SK-N-SH (cell line): ENCODE measurements at regions not wholly inside any gene's neighbourhood (a gene's known extent, or its start where the extent isn't known, plus 50 kb on each side); places are given as distances from the start of the nearest gene placed in this dataset.

Experiments
- CTCF ChIA-PET: fragments of 300-600, 350-600 bp; formaldehyde crosslinking; extraction: SDS; loops from one replicate; lab custom pipeline; 2021; lab: Yijun Ruan, JAX
- POLR2A ChIA-PET: fragments of 350-600 bp; sonication (Branson Sonifier 250); formaldehyde crosslinking; extraction: SDS; loops from one replicate; lab custom pipeline; 2020; ENCODE audit warnings: antibody characterized with exemption, inconsistent platforms; lab: Yijun Ruan, JAX
- DNase-seq: peaks from one replicate; pipeline ENCODE4 v3.0.0; 2012
- H2AFZ ChIP-seq: fragments of 200-600 bp; sonication (generic); 2 replicates; pipeline ENCODE4 v1.8.1; 2016; ENCODE audit warnings: antibody characterized with exemption, mild to moderate bottlenecking, low read depth
- H3F3A ChIP-seq: fragments of 200-600 bp; sonication (generic); replicated peaks from 2 replicates; pipeline ENCODE3; 2016; ENCODE audit warnings: antibody characterized with exemption, mild to moderate bottlenecking; ENCODE audit not compliant: insufficient read depth
- H3K27ac ChIP-seq, 2 experiments: fragments of 200-500 bp in 1 of 2; fragments of 200-600 bp in 1 of 2; sonication (Bioruptor generic) in 1 of 2; sonication (generic), shearing (Covaris generic) in 1 of 2; 2 replicates each; pipeline versions ENCODE4 v1.5.1 to v1.6.1; 2014 to 2016; ENCODE audit warnings: low read depth in 2 of 2, inconsistent platforms in 1 of 2, low read length in 1 of 2, mild to moderate bottlenecking in 1 of 2, mixed read lengths in 1 of 2
- H3K27me3 ChIP-seq: fragments of 200-600 bp; sonication (generic), shearing (Covaris generic); 2 replicates; pipeline ENCODE4 v1.6.1; 2016; ENCODE audit warnings: mixed run types; ENCODE audit not compliant: insufficient read depth
- H3K36me3 ChIP-seq, 2 experiments: fragments of 200-500 bp in 1 of 2; fragments of 200-600 bp in 1 of 2; sonication (Bioruptor generic) in 1 of 2; sonication (generic) in 1 of 2; replicated peaks in 1 of 2; 2 replicates each; pipeline versions ENCODE3 to v1.5.1; 2014 to 2016; ENCODE audit warnings: low read length in 1 of 2, mild to moderate bottlenecking in 1 of 2; ENCODE audit not compliant: insufficient read depth in 2 of 2, control insufficient read depth in 1 of 2
- H3K4me1 ChIP-seq, 2 experiments: fragments of 200-500 bp in 1 of 2; fragments of 200-600 bp in 1 of 2; sonication (Bioruptor generic) in 1 of 2; sonication (generic), shearing (Covaris generic) in 1 of 2; 2 replicates each; pipeline versions ENCODE4 v1.5.1 to v1.6.1; 2014 to 2016; ENCODE audit warnings: low read depth in 1 of 2, low read length in 1 of 2, mixed run types in 1 of 2; ENCODE audit not compliant: insufficient read depth in 2 of 2, control insufficient read depth in 1 of 2
- H3K4me2 ChIP-seq: fragments of 200-600 bp; sonication (generic), shearing (Covaris generic); 2 replicates; pipeline ENCODE4 v1.6.1; 2017; ENCODE audit warnings: mixed run types
- H3K4me3 ChIP-seq, 2 experiments: fragments of 200-500 bp in 1 of 2; fragments of 200-600 bp in 1 of 2; sonication (Bioruptor generic) in 1 of 2; sonication (generic), shearing (Covaris generic) in 1 of 2; 2 replicates each; pipeline versions ENCODE4 v1.5.1 to v1.8.1; 2014 to 2016; ENCODE audit warnings: low read depth in 2 of 2, inconsistent platforms in 1 of 2, low read length in 1 of 2, mild to moderate bottlenecking in 1 of 2, mixed read lengths in 1 of 2, moderate library complexity in 1 of 2
- H3K79me2 ChIP-seq: fragments of 200-600 bp; sonication (generic); 2 replicates; pipeline ENCODE4 v1.8.1; 2017; ENCODE audit warnings: mild to moderate bottlenecking; ENCODE audit not compliant: insufficient read depth
- H3K9ac ChIP-seq: fragments of 200-600 bp; sonication (generic); 2 replicates; pipeline ENCODE4 v1.6.1; 2017; ENCODE audit warnings: mixed run types
- H3K9me2 ChIP-seq: fragments of 200-600 bp; sonication (generic); 2 replicates; pipeline ENCODE4 v1.6.1; 2017; ENCODE audit warnings: mixed run types
- H3K9me3 ChIP-seq: fragments of 200-600 bp; sonication (generic); 2 replicates; pipeline ENCODE4 v1.6.1; 2017; ENCODE audit warnings: mixed run types, mild to moderate bottlenecking, moderate library complexity
- H4K20me1 ChIP-seq: fragments of 200-600 bp; sonication (generic); 2 replicates; pipeline ENCODE4 v1.6.1; 2017; ENCODE audit warnings: mild to moderate bottlenecking, mixed run types; ENCODE audit not compliant: insufficient read depth
- FOSL2 ChIP-seq: IDR thresholded peaks from 2 replicates; pipeline ENCODE4 v1.4.0; 2012; ENCODE audit warnings: low read depth, mild to moderate bottlenecking, moderate library complexity, borderline replicate concordance
- FOXM1 ChIP-seq: IDR thresholded peaks from 2 replicates; pipeline ENCODE4 v1.4.0; 2012; ENCODE audit warnings: low read depth, mild to moderate bottlenecking
- IRF3 ChIP-seq: fragments of 150-350 bp; IDR thresholded peaks from 2 replicates; pipeline ENCODE4 v1.6.1; 2016; ENCODE audit warnings: mild to moderate bottlenecking, low read depth, low read length
- JUND ChIP-seq: IDR thresholded peaks from 2 replicates; pipeline ENCODE4 v1.4.0; 2012
- MEF2A ChIP-seq: IDR thresholded peaks from 2 replicates; pipeline ENCODE4 v1.4.0; 2012; ENCODE audit warnings: low read depth, borderline replicate concordance
- PBX3 ChIP-seq: IDR thresholded peaks from 2 replicates; pipeline ENCODE4; 2012
- RCOR1 ChIP-seq: fragments of 150-350 bp; IDR thresholded peaks from 2 replicates; pipeline ENCODE4 v1.6.1; 2017; ENCODE audit warnings: antibody characterized with exemption, low read length
- SIN3A ChIP-seq: IDR thresholded peaks from 2 replicates; pipeline ENCODE4 v1.6.1; 2012; ENCODE audit warnings: low read depth, mild to moderate bottlenecking, low read length, moderate library complexity, borderline replicate concordance
- USF2 ChIP-seq: fragments of 150-350 bp; IDR thresholded peaks from 2 replicates; pipeline ENCODE4 v1.6.1; 2017; ENCODE audit warnings: antibody characterized with exemption, low read length, low read depth, borderline replicate concordance
- YY1 ChIP-seq: IDR thresholded peaks from 2 replicates; pipeline ENCODE4 v1.4.0; 2012; ENCODE audit warnings: low read depth, mild to moderate bottlenecking
- WGBS: methylation state at CpG from one replicate; pipeline ENCODE4 v1.1.6; 2017; ENCODE audit warnings: low lambda C conversion rate; 5-methylcytosine and 5-hydroxymethylcytosine counted together

- Histone ChIP-seq H3K4me1 (peaks cover 3% of the 10 kb centered on the region in 2 experiments; a peak in 2 of 4 replicates), H3K9ac (no peak overlapping the region), H3K4me3 (no peak overlapping the region), H3K27ac (no peak overlapping the region), H3K9me2 (no peaks in the 10 kb centered on the region), H3K27me3 (no peaks in the 10 kb centered on the region; the same call in 1 of the 2 replicates), H3F3A (no peaks in the 10 kb centered on the region), H3K36me3 (no peaks in the 10 kb centered on the region), H3K79me2 (no peaks in the 10 kb centered on the region), H3K4me2 (no peak overlapping the region), H4K20me1 (no peaks in the 10 kb centered on the region), H3K9me3 (no peaks in the 10 kb centered on the region), H2AFZ (no peak overlapping the region)
- ChIA-PET CTCF (interaction anchor here (0.8 to 1.3 kb wide), 2 partner anchors 11 to 364 kb away, joined by 3 to 4 read pairs; no protein-coding TSS in a partner anchor), POLR2A (no interaction called here)
- TF ChIP-seq PBX3 (0 out of 2 replicates have a peak, but pooled peaks have one; percentile 14), FOXM1 (no peak)
- 67% methylated on average over 12 of the region's 12 CpGs for WGBS
- DNase-seq, result no peak
Measured at GRCh38 chr17:72175787-72176515, 55.1 kb downstream of the SOX9 start.

- no peak overlapping the region for H3K9ac ChIP-seq
- H2AFZ ChIP-seq, result no peak overlapping the region
- no peaks in the 10 kb centered on the region for H3K36me3 ChIP-seq
- CTCF ChIA-PET, result interaction anchor here (0.8 to 1.3 kb wide), 2 partner anchors 11 to 363 kb away, joined by 3 to 4 read pairs; no protein-coding TSS in a partner anchor
- H3K9me3 ChIP-seq, result no peaks in the 10 kb centered on the region
- H3K4me1 ChIP-seq, result peaks cover 3% of the 10 kb centered on the region in 2 experiments; a peak in 2 of 4 replicates
- H3K9me2 ChIP-seq, result no peaks in the 10 kb centered on the region
- H3K27me3 ChIP-seq, result no peaks in the 10 kb centered on the region; the same call in 1 of the 2 replicates
- H3K79me2 ChIP-seq, result no peaks in the 10 kb centered on the region
- H3K27ac ChIP-seq, result no peak overlapping the region
- no peak overlapping the region for H3K4me3 ChIP-seq
- H3K4me2 ChIP-seq, result no peak overlapping the region
- H4K20me1 ChIP-seq, result no peaks in the 10 kb centered on the region
- 71% methylated on average over 3 of the region's 3 CpGs for WGBS
- no peak for DNase-seq
- POLR2A ChIA-PET, result no interaction called here
- H3F3A ChIP-seq, result no peaks in the 10 kb centered on the region
- TF ChIP-seq YY1 (no peak), RCOR1 (no peak), JUND (no peak), IRF3 (no peak), USF2 (no peak), FOSL2 (no peak), PBX3 (no peak), MEF2A (no peak), FOXM1 (no peak), SIN3A (no peak)
Measured at GRCh38 chr17:72176516-72176851, 55.7 kb downstream of the SOX9 start.
